ENCODE measurements at regions not wholly inside any gene's neighbourhood (a gene's known extent, or its start where the extent isn't known, plus 50 kb on each side); places are given as distances from the start of the nearest gene placed in this dataset.

DNA sequence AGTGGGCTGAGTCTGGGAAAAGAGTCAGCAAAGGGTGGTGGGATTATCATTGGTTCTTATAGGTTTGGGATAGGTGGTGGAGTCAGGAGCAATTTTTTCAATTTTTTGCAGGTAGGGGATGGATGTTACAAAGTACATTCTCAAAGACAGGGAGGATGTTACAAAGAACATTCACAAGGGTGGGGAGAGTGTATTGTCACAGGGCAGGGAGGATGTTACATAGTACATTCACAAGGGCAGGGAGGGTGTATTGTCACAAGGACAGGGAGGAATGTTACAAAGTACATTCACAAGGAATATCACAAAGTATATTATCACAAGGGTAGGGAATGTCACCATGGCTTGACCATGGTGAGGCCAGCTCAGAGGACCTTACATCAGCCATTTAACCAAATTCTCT, 58.6 kb upstream of the WDR75 start:
- no peaks in the 10 kb centered on the region for H3K36me3 ChIP-seq (ENCODE audit: insufficient read depth, low read length)
- no peak for TF ChIP-seq EZH2 (IDR thresholded peaks at IDR 0.05; ENCODE audit: borderline replicate concordance, low read length)
- TF ChIP-seq, protein P1, sequence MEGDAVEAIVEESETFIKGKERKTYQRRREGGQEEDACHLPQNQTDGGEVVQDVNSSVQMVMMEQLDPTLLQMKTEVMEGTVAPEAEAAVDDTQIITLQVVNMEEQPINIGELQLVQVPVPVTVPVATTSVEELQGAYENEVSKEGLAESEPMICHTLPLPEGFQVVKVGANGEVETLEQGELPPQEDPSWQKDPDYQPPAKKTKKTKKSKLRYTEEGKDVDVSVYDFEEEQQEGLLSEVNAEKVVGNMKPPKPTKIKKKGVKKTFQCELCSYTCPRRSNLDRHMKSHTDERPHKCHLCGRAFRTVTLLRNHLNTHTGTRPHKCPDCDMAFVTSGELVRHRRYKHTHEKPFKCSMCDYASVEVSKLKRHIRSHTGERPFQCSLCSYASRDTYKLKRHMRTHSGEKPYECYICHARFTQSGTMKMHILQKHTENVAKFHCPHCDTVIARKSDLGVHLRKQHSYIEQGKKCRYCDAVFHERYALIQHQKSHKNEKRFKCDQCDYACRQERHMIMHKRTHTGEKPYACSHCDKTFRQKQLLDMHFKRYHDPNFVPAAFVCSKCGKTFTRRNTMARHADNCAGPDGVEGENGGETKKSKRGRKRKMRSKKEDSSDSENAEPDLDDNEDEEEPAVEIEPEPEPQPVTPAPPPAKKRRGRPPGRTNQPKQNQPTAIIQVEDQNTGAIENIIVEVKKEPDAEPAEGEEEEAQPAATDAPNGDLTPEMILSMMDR (IDR thresholded peaks at IDR 0.05; ENCODE audit: low read length), result no peak
- H3K4me3 ChIP-seq (ENCODE audit: low read depth, low read length, poor library complexity, severe bottlenecking), result no peak overlapping the region
- no peaks in the 10 kb centered on the region for H3K9me3 ChIP-seq (ENCODE audit: low read length)
- no peaks in the 10 kb centered on the region for H3K9me2 ChIP-seq (ENCODE audit: low read depth, low read length)
- H3K79me2 ChIP-seq (ENCODE audit: insufficient read depth, low read length), result no peaks in the 10 kb centered on the region
- no peaks in the 10 kb centered on the region for H3K4me1 ChIP-seq (ENCODE audit: insufficient read depth, low read length, severe bottlenecking)
- no peak overlapping the region for H3K27ac ChIP-seq (ENCODE audit: low read depth, low read length, poor library complexity, severe bottlenecking)
- H3K9ac ChIP-seq (ENCODE audit: low read length), result no peak overlapping the region
- H2AFZ ChIP-seq (ENCODE audit: low read length), result no peak overlapping the region
- no peaks in the 10 kb centered on the region for H3K27me3 ChIP-seq (ENCODE audit: insufficient read depth, low read length)
- no peaks in the 10 kb centered on the region for H3F3A ChIP-seq (ENCODE audit: insufficient read depth, low read length)
- H4K20me1 ChIP-seq (ENCODE audit: insufficient read depth, low read length), result no peaks in the 10 kb centered on the region
- no peak overlapping the region for H3K4me2 ChIP-seq (ENCODE audit: low read length)

DNA sequence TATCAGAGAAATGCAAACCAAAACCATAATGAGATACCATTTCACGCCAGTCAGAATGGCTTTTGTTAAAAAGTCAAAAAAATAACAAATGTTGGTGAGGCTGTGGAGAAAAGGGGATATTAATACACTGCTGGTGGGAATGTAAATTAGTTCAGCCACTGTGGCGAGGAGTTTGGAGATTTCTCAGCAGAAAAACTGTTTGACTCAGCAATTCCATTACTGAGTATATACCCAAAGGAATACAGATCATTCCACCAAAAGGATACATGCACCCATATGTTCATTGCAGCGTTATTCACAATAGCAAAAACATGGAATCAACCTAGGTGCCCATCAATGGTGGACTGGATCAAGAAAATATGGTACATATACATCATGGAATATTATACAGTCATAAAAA, 54.5 kb upstream of the WDR75 start:
- H3K9ac ChIP-seq (ENCODE audit: low read length), result no peak overlapping the region
- H3K79me2 ChIP-seq (ENCODE audit: insufficient read depth, low read length), result no peaks in the 10 kb centered on the region
- TF ChIP-seq EZH2 (IDR thresholded peaks at IDR 0.05; ENCODE audit: borderline replicate concordance, low read length), result no peak
- TF ChIP-seq, protein P1 (IDR thresholded peaks at IDR 0.05; ENCODE audit: low read length), result no peak
- no peaks in the 10 kb centered on the region for H3K9me3 ChIP-seq (ENCODE audit: low read length)
- H3K27ac ChIP-seq (ENCODE audit: low read depth, low read length, poor library complexity, severe bottlenecking), result no peak overlapping the region
- no peaks in the 10 kb centered on the region for H3F3A ChIP-seq (ENCODE audit: insufficient read depth, low read length)
- H3K27me3 ChIP-seq (ENCODE audit: insufficient read depth, low read length), result no peaks in the 10 kb centered on the region
- H3K4me3 ChIP-seq (ENCODE audit: low read depth, low read length, poor library complexity, severe bottlenecking), result no peak overlapping the region
- H3K4me2 ChIP-seq (ENCODE audit: low read length), result no peak overlapping the region
- H4K20me1 ChIP-seq (ENCODE audit: insufficient read depth, low read length), result no peaks in the 10 kb centered on the region
- no peaks in the 10 kb centered on the region for H3K9me2 ChIP-seq (ENCODE audit: low read depth, low read length)
- H3K36me3 ChIP-seq (ENCODE audit: insufficient read depth, low read length), result no peaks in the 10 kb centered on the region
- no peak overlapping the region for H2AFZ ChIP-seq (ENCODE audit: low read length)
- no peaks in the 10 kb centered on the region for H3K4me1 ChIP-seq (ENCODE audit: insufficient read depth, low read length, severe bottlenecking)

DNA sequence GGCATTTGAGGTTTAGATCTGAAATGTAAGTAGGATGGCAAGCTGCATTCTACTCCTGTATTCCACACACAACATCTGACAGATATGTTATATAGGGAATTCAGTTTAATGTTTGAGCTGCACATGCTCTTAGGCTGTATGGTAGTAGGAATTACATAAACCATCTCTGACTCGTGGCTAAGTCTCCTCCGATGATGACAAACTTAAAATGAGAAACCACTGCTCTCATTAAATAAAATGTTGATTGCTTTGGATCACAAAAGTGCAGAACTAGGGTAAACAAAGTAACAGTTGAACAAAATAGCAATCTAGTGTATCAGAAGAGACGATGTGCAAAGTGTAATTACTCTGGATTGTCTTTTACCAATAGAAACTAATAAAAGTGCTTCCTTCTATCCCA, 50.1 kb upstream of the WDR75 start:
- Histone ChIP-seq H3K4me3 (ENCODE audit: low read depth, low read length, poor library complexity, severe bottlenecking) (no peak overlapping the region), H3K4me1 (ENCODE audit: insufficient read depth, low read length, severe bottlenecking) (no peaks in the 10 kb centered on the region), H2AFZ (ENCODE audit: low read length) (no peak overlapping the region), H3K9me3 (ENCODE audit: low read length) (no peaks in the 10 kb centered on the region), H3F3A (ENCODE audit: insufficient read depth, low read length) (no peaks in the 10 kb centered on the region), H3K9me2 (ENCODE audit: low read depth, low read length) (no peaks in the 10 kb centered on the region), H3K4me2 (ENCODE audit: low read length) (no peak overlapping the region), H3K36me3 (ENCODE audit: insufficient read depth, low read length) (no peaks in the 10 kb centered on the region), H4K20me1 (ENCODE audit: insufficient read depth, low read length) (no peaks in the 10 kb centered on the region), H3K79me2 (ENCODE audit: insufficient read depth, low read length) (no peaks in the 10 kb centered on the region), H3K9ac (ENCODE audit: low read length) (no peak overlapping the region), H3K27me3 (ENCODE audit: insufficient read depth, low read length) (no peaks in the 10 kb centered on the region), H3K27ac (ENCODE audit: low read depth, low read length, poor library complexity, severe bottlenecking) (no peak overlapping the region)
- TF ChIP-seq, protein P1 (IDR thresholded peaks at IDR 0.05; ENCODE audit: low read length), result no peak
- TF ChIP-seq EZH2 (IDR thresholded peaks at IDR 0.05; ENCODE audit: borderline replicate concordance, low read length), result no peak
